Caki2 (cell line): ENCODE measurements at regions not wholly inside any gene's neighbourhood (a gene's known extent, or its start where the extent isn't known, plus 50 kb on each side); places are given as distances from the start of the nearest gene placed in this dataset.
"Not testable (repeated sequence)": the region's sequence is repeated elsewhere in the genome, so short reads cannot be mapped to it uniquely, and the experiment has no call there.

Source experiments
- DNase-seq: peaks from one replicate; pipeline ENCODE4 v3.0.0-alpha.2; 2015; ENCODE audit warnings: low read depth
- in situ Hi-C: cut with HindIII; loops from 2 replicates; pipeline ENCODE4 v1.10.0; 2016; ENCODE audit warnings: low sequenced_read_pairs, low pct_unique_long_range_greater_than_20kb, mixed read lengths

GRCh38 chrX:15016051-15016450 lies 142.8 kb downstream of the MOSPD2 start:
- in situ Hi-C loops = no loop called here

GRCh38 chrX:15014281-15014680 lies 141.1 kb downstream of the MOSPD2 start:
- DNase-seq = no peak
- in situ Hi-C loops = no loop called here

More at GRCh38 chrX:15016051-15016450, 142.8 kb downstream of the MOSPD2 start:
- DNase-seq = no peak

DNA sequence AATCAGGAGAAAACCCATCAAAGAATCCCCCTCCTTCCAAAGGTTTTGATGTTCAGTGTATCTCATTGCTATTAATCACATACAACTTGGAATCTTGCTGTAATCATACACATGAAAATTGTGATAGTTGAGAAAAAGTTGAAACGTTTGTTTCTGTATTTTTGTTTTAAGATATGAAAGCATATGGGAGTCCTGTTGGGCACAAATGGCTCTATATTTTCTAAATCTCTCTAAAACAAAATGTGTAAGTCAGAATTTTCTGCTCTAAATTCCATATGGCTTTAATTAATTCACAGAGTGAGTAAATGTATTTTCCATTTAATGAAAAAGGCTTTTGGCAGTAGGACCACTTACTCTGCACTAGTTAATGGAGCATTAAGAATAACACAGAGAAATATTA lies 140.2 kb downstream of the MOSPD2 start:
- in situ Hi-C loops = no loop called here
- DNase-seq = no peak

DNA sequence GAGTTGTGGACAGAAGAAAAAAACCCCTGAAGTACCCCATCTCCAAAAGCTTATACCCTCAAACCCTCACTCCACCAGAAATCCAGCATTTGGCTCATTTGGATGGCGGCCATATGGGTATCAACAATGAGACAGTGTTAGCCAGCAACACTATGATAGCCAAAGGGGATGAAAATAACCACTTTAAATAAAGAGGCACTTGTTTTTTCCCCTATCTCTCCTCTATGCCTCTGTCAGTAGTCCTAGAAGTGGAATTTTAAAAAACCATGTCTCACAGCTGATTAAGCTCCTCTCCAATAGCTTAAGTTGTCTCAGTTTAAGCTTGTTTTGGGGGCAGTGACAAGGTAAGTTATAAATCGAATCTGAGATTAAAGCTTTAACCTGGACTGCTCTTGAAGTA lies 124.0 kb downstream of the MOSPD2 start:
- DNase-seq = no peak
- in situ Hi-C loops = no loop called here

- in situ Hi-C loops, DNase-seq: not testable (repeated sequence)
These were observed 111.2 kb downstream of the MOSPD2 start for GRCh38 chrX:14984425-14984824.
